ENCODE measurements at regions not wholly inside any gene's neighbourhood (a gene's known extent, or its start where the extent isn't known, plus 50 kb on each side); places are given as distances from the start of the nearest gene placed in this dataset.

DNA sequence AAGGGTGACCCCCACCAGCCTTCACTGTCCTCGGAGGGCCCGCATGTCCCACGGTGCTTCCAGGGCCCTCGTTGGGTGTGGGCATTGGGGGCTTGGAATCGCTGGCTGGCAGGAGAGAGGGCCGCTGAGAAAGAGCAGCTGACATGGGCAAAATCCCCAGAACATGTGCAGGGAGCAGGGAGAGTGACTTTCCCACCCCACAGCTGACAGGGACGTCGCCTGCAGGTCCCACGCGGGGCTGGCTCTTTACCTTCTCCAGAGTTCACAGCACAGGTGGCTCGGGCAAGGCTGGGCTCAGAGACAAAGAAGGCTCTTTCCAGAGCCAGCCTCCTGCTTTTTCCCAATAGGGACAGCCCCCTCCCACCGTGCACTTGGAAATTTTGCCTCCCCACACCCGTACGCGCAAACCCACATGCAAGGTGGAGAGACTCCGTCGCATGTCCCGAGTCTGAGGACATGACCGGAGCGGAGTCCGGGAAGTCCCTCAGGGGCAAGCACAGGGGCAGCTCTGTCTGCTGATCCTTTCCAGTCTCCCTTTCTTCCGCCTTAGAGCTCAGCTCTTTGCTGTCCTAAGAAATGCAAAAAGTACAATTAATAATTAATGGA, 370.2 kb upstream of the MYT1L start:
- Histone ChIP-seq H4K20me1 (no peaks in the 10 kb centered on the region), H3K27ac (no peak overlapping the region), H3K4me1 (peaks cover 43% of the 10 kb centered on the region), H3K4me3 (no peak overlapping the region), H3K27me3 (no peaks in the 10 kb centered on the region), H3K9ac (no peak overlapping the region), H3K4me2 (no peak overlapping the region), H3K36me3 (no peaks in the 10 kb centered on the region), H3K9me3 (no peaks in the 10 kb centered on the region)
- no peak for TF ChIP-seq Cebpa-rat (IDR thresholded peaks at IDR 0.05)

GRCh38 chr2:2699121-2699505, 368.0 kb upstream of the MYT1L start:
- Histone ChIP-seq H3K27ac (no peak overlapping the region), H3K4me2 (peak overlapping the region; percentile 62), H4K20me1 (no peaks in the 10 kb centered on the region), H3K36me3 (no peaks in the 10 kb centered on the region), H3K4me3 (no peak overlapping the region), H3K9me3 (no peaks in the 10 kb centered on the region), H3K27me3 (no peaks in the 10 kb centered on the region), H3K9ac (no peak overlapping the region), H3K4me1 (peaks cover 21% of the 10 kb centered on the region)
- TF ChIP-seq Cebpa-rat (IDR thresholded peaks at IDR 0.05), result no peak

DNA sequence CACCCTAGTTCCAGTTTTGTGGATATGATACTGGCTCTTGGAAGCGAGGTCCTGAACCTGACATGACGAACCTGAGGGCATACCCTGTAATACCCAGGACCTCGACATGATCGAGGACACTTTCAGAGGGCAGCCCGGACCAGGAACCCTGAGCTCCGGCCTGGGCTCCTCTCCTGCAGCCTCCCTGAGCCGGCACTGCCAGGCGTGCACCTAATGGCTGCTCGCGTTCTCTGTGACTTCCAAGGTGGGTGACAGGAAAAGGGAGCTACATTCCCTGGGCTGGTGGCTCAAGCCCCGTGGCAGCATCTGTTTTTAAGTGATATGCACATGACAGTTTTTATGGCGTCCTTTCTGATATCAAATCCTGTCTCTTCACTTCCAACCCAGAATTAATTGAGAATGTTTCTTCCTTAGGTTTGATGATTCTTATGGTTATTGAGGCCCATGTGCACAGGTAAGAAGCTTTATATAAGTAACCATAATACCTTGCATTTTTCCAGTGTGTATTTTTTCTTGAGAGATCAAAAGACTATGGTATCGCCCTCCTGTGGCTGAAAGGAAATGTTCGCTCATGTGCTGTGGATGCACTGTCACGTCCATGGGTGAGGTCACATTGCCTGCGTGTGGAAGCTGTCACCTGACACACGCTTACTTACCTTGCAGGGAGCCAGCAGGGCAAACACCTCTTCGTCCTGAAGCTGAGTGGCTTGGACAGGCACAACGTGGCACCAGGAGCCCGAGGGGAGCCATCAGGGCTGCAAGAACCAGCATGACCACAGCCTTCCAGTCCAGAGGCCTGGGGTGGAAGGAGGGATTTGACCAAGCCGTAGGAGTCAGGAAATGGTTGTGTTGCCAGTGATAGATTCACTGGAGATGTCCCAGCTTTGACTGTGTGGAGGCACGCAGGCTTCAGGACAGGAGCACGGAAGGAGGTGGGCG, 367.4 kb upstream of the MYT1L start:
- Histone ChIP-seq H4K20me1 (no peaks in the 10 kb centered on the region), H3K4me1 (peaks cover 17% of the 10 kb centered on the region), H3K9me3 (no peaks in the 10 kb centered on the region), H3K4me2 (peak overlapping the region; percentile 62), H3K27me3 (no peaks in the 10 kb centered on the region), H3K27ac (no peak overlapping the region), H3K4me3 (no peak overlapping the region), H3K9ac (no peak overlapping the region), H3K36me3 (no peaks in the 10 kb centered on the region)
- TF ChIP-seq Cebpa-rat (IDR thresholded peaks at IDR 0.05), result no peak

GRCh38 chr2:2696733-2697455, 365.8 kb upstream of the MYT1L start:
- Histone ChIP-seq H3K36me3 (no peaks in the 10 kb centered on the region), H3K4me3 (no peak overlapping the region), H3K9me3 (no peaks in the 10 kb centered on the region), H3K27me3 (no peaks in the 10 kb centered on the region), H3K4me1 (peaks cover 17% of the 10 kb centered on the region), H3K9ac (no peak overlapping the region), H4K20me1 (no peaks in the 10 kb centered on the region), H3K4me2 (no peak overlapping the region), H3K27ac (no peak overlapping the region)
- no peak for TF ChIP-seq Cebpa-rat (IDR thresholded peaks at IDR 0.05)

- no peak for TF ChIP-seq Cebpa-rat (IDR thresholded peaks at IDR 0.05)
- H3K27ac ChIP-seq, result no peak overlapping the region
- H3K27me3 ChIP-seq, result no peaks in the 10 kb centered on the region
- H3K36me3 ChIP-seq, result no peaks in the 10 kb centered on the region
- no peak overlapping the region for H3K4me3 ChIP-seq
- no peaks in the 10 kb centered on the region for H3K9me3 ChIP-seq
- H3K4me1 ChIP-seq, result peaks cover 17% of the 10 kb centered on the region
- H3K4me2 ChIP-seq, result no peak overlapping the region
- no peaks in the 10 kb centered on the region for H4K20me1 ChIP-seq
- H3K9ac ChIP-seq, result no peak overlapping the region
Measured at GRCh38 chr2:2696325-2696724, 365.2 kb upstream of the MYT1L start.

DNA sequence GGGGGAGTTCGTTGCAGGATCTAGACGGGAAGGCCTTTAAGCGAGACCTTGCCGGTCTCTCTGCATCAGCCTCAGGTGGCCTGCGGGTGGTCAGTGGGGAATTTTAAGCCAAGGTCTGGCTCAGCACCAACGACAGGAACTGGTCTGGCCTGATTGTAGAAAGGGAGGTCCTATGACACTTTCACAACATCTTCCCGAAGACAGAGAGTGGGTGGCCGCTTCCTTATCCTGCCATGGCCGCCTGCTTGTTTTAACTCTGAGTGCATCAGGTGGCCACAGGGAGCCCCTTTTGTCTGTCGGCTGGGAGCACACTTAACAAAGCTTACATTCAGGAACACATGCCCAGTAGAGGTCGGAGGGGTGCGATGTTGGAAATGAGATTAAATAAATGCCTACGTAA, 363.7 kb upstream of the MYT1L start:
- H3K36me3 ChIP-seq, result no peaks in the 10 kb centered on the region
- no peaks in the 10 kb centered on the region for H3K27me3 ChIP-seq
- no peak overlapping the region for H3K4me3 ChIP-seq

DNA sequence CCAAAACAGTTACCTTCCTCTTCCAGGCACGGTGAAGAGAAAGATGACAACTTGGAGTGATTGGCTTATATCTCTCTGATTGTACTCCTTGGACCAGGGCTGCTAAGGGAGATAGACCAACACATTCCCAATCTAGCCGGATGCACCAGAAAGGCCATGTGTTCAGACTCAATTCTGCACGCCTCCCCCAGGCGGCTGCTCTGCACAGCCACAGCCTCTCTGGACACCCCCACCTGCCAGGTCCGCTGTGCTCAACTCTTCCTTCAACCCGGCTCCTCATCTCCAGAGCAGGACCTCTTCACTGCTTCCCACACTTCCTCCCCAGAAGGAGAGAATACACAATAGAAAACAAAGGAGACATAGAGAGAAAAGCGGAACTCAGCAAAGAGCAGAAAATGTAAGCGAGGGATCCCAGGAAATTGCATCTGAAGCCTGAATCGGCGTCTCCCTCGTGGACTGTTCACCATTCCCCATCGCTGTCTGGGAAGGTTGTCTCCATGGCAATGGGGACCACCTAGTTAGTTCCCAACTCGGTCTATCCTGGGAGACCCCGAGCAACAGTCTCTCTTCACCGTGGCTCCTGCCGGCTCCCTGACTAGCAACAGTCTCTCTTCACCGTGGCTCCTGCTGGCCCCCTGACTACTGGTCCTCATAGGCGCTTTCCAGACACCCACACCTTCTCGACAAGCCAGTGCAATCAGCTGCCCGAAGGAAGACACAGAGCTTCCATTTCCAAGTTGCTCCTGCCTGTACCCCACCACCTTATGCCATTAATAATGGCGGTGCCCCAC, 361.7 kb upstream of the MYT1L start:
- Histone ChIP-seq H3K4me1 (peaks cover 18% of the 10 kb centered on the region), H3K9ac (no peak overlapping the region), H3K27me3 (no peaks in the 10 kb centered on the region), H3K9me3 (no peaks in the 10 kb centered on the region), H3K4me3 (no peak overlapping the region), H3K36me3 (no peaks in the 10 kb centered on the region), H3K4me2 (no peak overlapping the region), H3K27ac (no peak overlapping the region), H4K20me1 (no peaks in the 10 kb centered on the region)
- no peak for TF ChIP-seq Cebpa-rat (IDR thresholded peaks at IDR 0.05)

More for the DNA sequence above, 363.7 kb upstream of the MYT1L start:
- Histone ChIP-seq H3K9ac (no peak overlapping the region), H3K9me3 (no peaks in the 10 kb centered on the region), H3K4me2 (no peak overlapping the region), H3K4me1 (peaks cover 21% of the 10 kb centered on the region), H3K27ac (no peak overlapping the region), H4K20me1 (no peaks in the 10 kb centered on the region)
- no peak for TF ChIP-seq Cebpa-rat (IDR thresholded peaks at IDR 0.05)

GRCh38 chr2:2691419-2691818, 360.3 kb upstream of the MYT1L start:
- no peaks in the 10 kb centered on the region for H4K20me1 ChIP-seq
- no peak overlapping the region for H3K27ac ChIP-seq
- no peak overlapping the region for H3K9ac ChIP-seq
- peaks cover 24% of the 10 kb centered on the region for H3K4me1 ChIP-seq
- H3K36me3 ChIP-seq, result no peaks in the 10 kb centered on the region
- no peak for TF ChIP-seq Cebpa-rat (IDR thresholded peaks at IDR 0.05)
- H3K4me3 ChIP-seq, result no peak overlapping the region
- H3K9me3 ChIP-seq, result no peaks in the 10 kb centered on the region
- H3K27me3 ChIP-seq, result no peaks in the 10 kb centered on the region
- H3K4me2 ChIP-seq, result no peak overlapping the region

DNA sequence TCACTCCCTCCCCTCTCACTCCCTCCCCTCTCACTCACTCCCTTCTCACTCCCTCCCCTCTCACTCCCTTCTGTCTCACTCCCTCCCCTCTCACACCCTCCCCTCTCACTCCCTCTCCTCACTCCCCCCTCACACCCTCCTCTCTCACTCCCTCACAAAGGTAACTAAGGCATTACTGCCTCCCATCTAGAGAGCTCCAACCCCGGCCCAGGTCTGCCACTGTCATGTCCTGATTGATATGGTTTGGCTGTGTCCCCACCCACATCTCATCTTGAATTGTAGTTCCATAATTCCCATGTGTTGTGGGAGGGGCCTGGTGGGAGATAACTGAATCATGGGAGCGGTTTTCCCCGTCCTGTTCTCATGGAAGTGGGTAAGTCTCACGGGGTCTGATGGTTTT, 359.9 kb upstream of the MYT1L start:
- H4K20me1 ChIP-seq, result no peaks in the 10 kb centered on the region
- no peaks in the 10 kb centered on the region for H3K36me3 ChIP-seq
- no peak overlapping the region for H3K9ac ChIP-seq
- H3K4me2 ChIP-seq, result no peak overlapping the region
- H3K9me3 ChIP-seq, result no peaks in the 10 kb centered on the region
- no peak overlapping the region for H3K27ac ChIP-seq
- TF ChIP-seq Cebpa-rat (IDR thresholded peaks at IDR 0.05), result no peak
- H3K4me3 ChIP-seq, result no peak overlapping the region
- no peaks in the 10 kb centered on the region for H3K27me3 ChIP-seq
- H3K4me1 ChIP-seq, result peaks cover 29% of the 10 kb centered on the region
